IMR-90 (cell line): ENCODE measurements at regions not wholly inside any gene's neighbourhood (a gene's known extent, or its start where the extent isn't known, plus 50 kb on each side); places are given as distances from the start of the nearest gene placed in this dataset.

Experiments used
- ATAC-seq: fragments of 200-7000 bp; cut with Tn5 transposase; 2 replicates; pipeline ENCODE4 v1.9.1; 2020; ENCODE audit warnings: low read depth, mild to moderate bottlenecking, moderate library complexity
- BruUV-seq: library from RNA; stranded (reverse); fragments of 400-500 nt; replicated peaks from 2 replicates; lab custom pipeline; 2021; lab: Mats Ljungman, UMichigan
- CTCF ChIA-PET: fragments of 300-600 bp; formaldehyde crosslinking; extraction: SDS; loops from one replicate; lab custom pipeline; 2021; ENCODE audit warnings: antibody characterized with exemption; lab: Yijun Ruan, JAX
- POLR2A ChIA-PET: fragments of 300-600 bp; sonication (Branson Sonifier 250); formaldehyde crosslinking; loops from one replicate; lab custom pipeline; 2022; ENCODE audit warnings: antibody characterized with exemption; ENCODE audit not compliant: unreplicated experiment; lab: Charles Lee
- DNase-seq: peaks from one replicate; pipeline ENCODE4 v3.0.0; 2013
- H2AFZ ChIP-seq: replicated peaks from 2 replicates; pipeline ENCODE3; 2013; ENCODE audit warnings: low read length, mild to moderate bottlenecking; ENCODE audit not compliant: poor library complexity
- H2AK5ac ChIP-seq: 2 replicates; pipeline ENCODE4 v1.6.1; 2013; ENCODE audit warnings: low read depth, low read length, inconsistent platforms
- H2AK9ac ChIP-seq: replicated peaks from 2 replicates; pipeline ENCODE3; 2013; ENCODE audit warnings: mild to moderate bottlenecking, low read depth, low read length, moderate library complexity; ENCODE audit not compliant: poor library complexity
- H2BK120ac ChIP-seq: 2 replicates; pipeline ENCODE4 v1.6.1; 2013; ENCODE audit warnings: low read depth, low read length, inconsistent platforms
- H2BK15ac ChIP-seq: 3 replicates; pipeline ENCODE4 v1.6.1; 2013; ENCODE audit warnings: low read depth, low read length, inconsistent platforms
- H2BK20ac ChIP-seq: 2 replicates; pipeline ENCODE4 v1.6.1; 2013; ENCODE audit warnings: low read depth, mild to moderate bottlenecking, inconsistent platforms, low read length, moderate library complexity
- H2BK5ac ChIP-seq: 2 replicates; pipeline ENCODE4 v1.6.1; 2013; ENCODE audit warnings: mild to moderate bottlenecking, low read depth, low read length, inconsistent platforms; ENCODE audit not compliant: poor library complexity, severe bottlenecking
- H3K14ac ChIP-seq: replicated peaks from 2 replicates; pipeline ENCODE4 v1.6.1; 2013; ENCODE audit warnings: low read depth, low read length, inconsistent platforms
- H3K18ac ChIP-seq: 2 replicates; pipeline ENCODE4 v1.6.1; 2013; ENCODE audit warnings: low read depth, low read length, control low read depth
- H3K23ac ChIP-seq: 2 replicates; pipeline ENCODE4 v1.6.1; 2013; ENCODE audit warnings: low read depth, low read length, inconsistent platforms
- H3K27ac ChIP-seq: 2 replicates; pipeline ENCODE4 v1.5.1; 2013; ENCODE audit warnings: mild to moderate bottlenecking, control low read depth, low read length; ENCODE audit not compliant: insufficient read depth
- H3K27me3 ChIP-seq: 2 replicates; pipeline ENCODE4 v1.6.1; 2013; ENCODE audit warnings: low read length; ENCODE audit not compliant: control insufficient read depth, insufficient read depth
- H3K36me3 ChIP-seq: 2 replicates; pipeline ENCODE4 v1.6.1; 2013; ENCODE audit warnings: low read length, mixed read lengths; ENCODE audit not compliant: control insufficient read depth, insufficient read depth
- H3K4ac ChIP-seq: 2 replicates; pipeline ENCODE4 v1.6.1; 2013; ENCODE audit warnings: low read depth, low read length, inconsistent platforms
- H3K4me1 ChIP-seq: 2 replicates; pipeline ENCODE4 v1.6.1; 2013; ENCODE audit warnings: low read length, mixed read lengths; ENCODE audit not compliant: control insufficient read depth, insufficient read depth
- H3K4me2 ChIP-seq: 2 replicates; pipeline ENCODE4 v1.6.1; 2013; ENCODE audit warnings: low read depth, mild to moderate bottlenecking, control low read depth, low read length, moderate library complexity
- H3K4me3 ChIP-seq: 2 replicates; pipeline ENCODE4 v1.5.1; 2013; ENCODE audit warnings: low read depth, mild to moderate bottlenecking, control low read depth, low read length, moderate library complexity; ENCODE audit not compliant: insufficient read depth
- H3K56ac ChIP-seq: 2 replicates; pipeline ENCODE4 v1.6.1; 2013; ENCODE audit warnings: low read length, inconsistent platforms; ENCODE audit not compliant: insufficient read depth; ENCODE audit errors: extremely low read depth
- H3K79me1 ChIP-seq, 2 experiments: 2 replicates each; pipeline ENCODE4 v1.6.1; 2013; ENCODE audit warnings: low read length in 2 of 2, inconsistent platforms in 1 of 2, low read depth in 1 of 2
- H3K9ac ChIP-seq: 2 replicates; pipeline ENCODE4 v1.6.1; 2013; ENCODE audit warnings: low read depth, low read length, control low read depth
- H3K9me1 ChIP-seq: 2 replicates; pipeline ENCODE4 v1.6.1; 2013; ENCODE audit warnings: low read length, inconsistent platforms; ENCODE audit not compliant: insufficient read depth
- H3K9me3 ChIP-seq: 2 replicates; pipeline ENCODE4 v1.6.1; 2013; ENCODE audit warnings: low read length; ENCODE audit not compliant: control insufficient read depth, insufficient read depth
- H4K20me1 ChIP-seq: 2 replicates; pipeline ENCODE4 v1.6.1; 2013; ENCODE audit warnings: low read length, inconsistent platforms; ENCODE audit not compliant: insufficient read depth
- H4K5ac ChIP-seq: 2 replicates; pipeline ENCODE4 v1.6.1; 2013; ENCODE audit warnings: mild to moderate bottlenecking, low read depth, low read length, control low read depth
- H4K8ac ChIP-seq, 2 experiments: 2 replicates each; pipeline ENCODE4 v1.6.1; 2013; ENCODE audit warnings: low read depth in 2 of 2, low read length in 2 of 2, control low read depth in 1 of 2, inconsistent platforms in 1 of 2
- H4K91ac ChIP-seq: 2 replicates; pipeline ENCODE4 v1.6.1; 2013; ENCODE audit warnings: low read depth, low read length, inconsistent platforms; ENCODE audit not compliant: insufficient read depth
- BHLHE40 ChIP-seq: fragments of 150-350 bp; IDR thresholded peaks from 2 replicates; pipeline ENCODE4 v1.6.1; 2016; ENCODE audit warnings: mild to moderate bottlenecking, low read depth, low read length
- CEBPB ChIP-seq: IDR thresholded peaks from 2 replicates; pipeline ENCODE4 v1.6.1; 2012; ENCODE audit warnings: low read depth, low read length, improper control_type of control experiment
- FOS ChIP-seq: fragments of 150-350 bp; IDR thresholded peaks from 2 replicates; pipeline ENCODE4 v1.6.1; 2016; ENCODE audit warnings: low read depth, low read length
- MAFK ChIP-seq: IDR thresholded peaks from 2 replicates; pipeline ENCODE4 v1.6.1; 2012; ENCODE audit warnings: low read depth, low read length, improper control_type of control experiment
- MAZ ChIP-seq: IDR thresholded peaks from 2 replicates; pipeline ENCODE4 v1.6.1; 2012; ENCODE audit warnings: low read depth, mild to moderate bottlenecking, low read length, improper control_type of control experiment, moderate library complexity, borderline replicate concordance
- NFE2L2 ChIP-seq: fragments of 150-350 bp; IDR thresholded peaks from 2 replicates; pipeline ENCODE4 v1.6.1; 2016; ENCODE audit warnings: low read depth, mild to moderate bottlenecking, low read length
- POLR2A ChIP-seq: IDR thresholded peaks from 2 replicates; pipeline ENCODE4 v1.6.1; 2012; ENCODE audit warnings: mild to moderate bottlenecking, low read depth, low read length
- RAD21 ChIP-seq: IDR thresholded peaks from 2 replicates; pipeline ENCODE4 v1.6.1; 2012; ENCODE audit warnings: low read length, improper control_type of control experiment
- SMC3 ChIP-seq: fragments of 150-350 bp; IDR thresholded peaks from 2 replicates; pipeline ENCODE4 v1.6.1; 2016; ENCODE audit warnings: low read depth, mild to moderate bottlenecking, antibody characterized with exemption, low read length, moderate library complexity
- WGBS, 2 experiments: methylation state at CpG; one replicate each; pipeline versions ENCODE4 v1.1.5 to v1.1.7; 2013; ENCODE audit warnings: missing lambda C conversion rate in 2 of 2; ENCODE audit not compliant: insufficient read length in 1 of 2; ENCODE audit errors: extremely low coverage in 2 of 2; 5-methylcytosine and 5-hydroxymethylcytosine counted together
- dilution Hi-C: fragments of 300-500 bp; cut with HindIII; formaldehyde crosslinking; loops from one replicate; pipeline ENCODE4 v1.14.3; 2018; ENCODE audit warnings: low sequenced_read_pairs; ENCODE audit not compliant: unreplicated experiment
- in situ Hi-C: fragments of 300-500 bp; cut with MboI; formaldehyde crosslinking; loops from 3 replicates; pipeline ENCODE4 v1.14.3; 2019; ENCODE audit warnings: low sequenced_read_pairs, inconsistent platforms, mixed read lengths
- intact Hi-C: fragments of 100-400 bp; cut with micrococcal nuclease; formaldehyde crosslinking; loops from 2 replicates; pipeline ENCODE4 v1.10.0; 2022
- TF ChIP-seq, protein P1 (sequence below): conservative IDR thresholded peaks from 2 replicates; pipeline ENCODE4 v1.5.1; 2012; ENCODE audit warnings: mild to moderate bottlenecking, low read depth, low read length, improper control_type of control experiment
- TF ChIP-seq, protein P2 (sequence below): fragments of 150-350 bp; IDR thresholded peaks from 2 replicates; pipeline ENCODE4 v1.6.1; 2016; ENCODE audit warnings: low read depth, mild to moderate bottlenecking, low read length, moderate library complexity, borderline replicate concordance
- TF ChIP-seq, protein P3 (sequence below): fragments of 150-350 bp; IDR thresholded peaks from 2 replicates; pipeline ENCODE4 v1.6.1; 2017; ENCODE audit warnings: mild to moderate bottlenecking, antibody characterized with exemption, low read length, low read depth

DNA sequence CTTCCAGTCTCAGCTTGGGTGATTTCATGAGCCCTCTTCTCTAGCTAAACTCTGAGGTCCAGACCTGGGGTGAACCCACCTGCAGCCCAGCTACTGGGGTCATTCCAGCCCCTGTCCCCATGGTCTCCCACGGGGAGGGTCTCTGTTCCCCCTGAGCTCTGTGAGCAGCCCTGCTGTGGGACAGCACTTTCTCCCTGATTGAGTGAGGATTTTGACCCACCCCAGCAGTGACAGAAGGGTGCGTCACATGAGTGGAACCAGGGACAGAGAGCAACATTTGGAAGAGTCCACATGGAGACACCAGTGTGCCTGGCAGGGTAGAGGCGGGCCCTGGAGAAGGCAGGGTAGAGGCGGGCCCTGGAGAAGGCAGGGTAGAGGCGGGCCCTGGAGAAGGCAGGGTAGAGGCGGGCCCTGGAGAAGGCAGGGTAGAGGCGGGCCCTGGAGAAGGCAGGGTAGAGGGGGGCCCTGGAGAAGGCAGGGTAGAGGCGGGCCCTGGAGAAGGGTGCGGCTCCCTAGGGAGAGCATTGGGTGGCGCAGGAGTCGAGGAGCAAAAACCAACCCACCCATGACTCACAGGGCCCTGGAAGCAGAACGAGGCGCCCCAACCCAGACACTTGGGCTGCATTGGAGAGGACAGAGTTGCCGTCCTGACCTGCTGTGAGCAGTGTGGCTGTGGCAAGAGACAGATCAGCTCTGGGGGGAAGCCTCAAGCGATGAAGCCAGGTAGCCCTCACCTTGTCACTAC, 227.7 kb upstream of the B3GAT1 start:
- Histone ChIP-seq H3K27ac (no peak overlapping the region), H3K18ac (no peak overlapping the region), H2AK9ac (no peak overlapping the region), H3K9me1 (no peaks in the 10 kb centered on the region), H3K4ac (no peak overlapping the region), H3K23ac (no peak overlapping the region), H3K9ac (no peak overlapping the region), H3K79me1 (no peaks in the 10 kb centered on the region), H2BK120ac (no peak overlapping the region), H3K4me3 (no peak overlapping the region), H3K9me3 (peaks cover 66% of the 10 kb centered on the region), H2BK15ac (no peak overlapping the region), H2AFZ (no peak overlapping the region), H3K56ac (no peak overlapping the region), H3K4me1 (no peaks in the 10 kb centered on the region), H3K27me3 (no peaks in the 10 kb centered on the region), H2AK5ac (no peak overlapping the region), H2BK5ac (no peak overlapping the region), H3K4me2 (no peak overlapping the region), H3K36me3 (no peaks in the 10 kb centered on the region), H4K20me1 (no peaks in the 10 kb centered on the region), H4K5ac (no peak overlapping the region), H4K91ac (no peak overlapping the region), H2BK20ac (no peak overlapping the region), H3K14ac (no peak overlapping the region), H4K8ac (no peak overlapping the region)
- ChIA-PET POLR2A (no interaction called here), CTCF (no interaction called here)
- DNase-seq = no peak
- in situ Hi-C loops = no loop called here
- WGBS, 2 experiments = 40% methylated on average over 3 of the region's 15 CpGs; no CpG with 5 or more reads in 1 of the 2 experiments
- dilution Hi-C loops = no loop called here
- ATAC-seq = no peak
- BruUV-seq = no TSS peak
- intact Hi-C loops = no loop called here
- TF ChIP-seq, protein P1, sequence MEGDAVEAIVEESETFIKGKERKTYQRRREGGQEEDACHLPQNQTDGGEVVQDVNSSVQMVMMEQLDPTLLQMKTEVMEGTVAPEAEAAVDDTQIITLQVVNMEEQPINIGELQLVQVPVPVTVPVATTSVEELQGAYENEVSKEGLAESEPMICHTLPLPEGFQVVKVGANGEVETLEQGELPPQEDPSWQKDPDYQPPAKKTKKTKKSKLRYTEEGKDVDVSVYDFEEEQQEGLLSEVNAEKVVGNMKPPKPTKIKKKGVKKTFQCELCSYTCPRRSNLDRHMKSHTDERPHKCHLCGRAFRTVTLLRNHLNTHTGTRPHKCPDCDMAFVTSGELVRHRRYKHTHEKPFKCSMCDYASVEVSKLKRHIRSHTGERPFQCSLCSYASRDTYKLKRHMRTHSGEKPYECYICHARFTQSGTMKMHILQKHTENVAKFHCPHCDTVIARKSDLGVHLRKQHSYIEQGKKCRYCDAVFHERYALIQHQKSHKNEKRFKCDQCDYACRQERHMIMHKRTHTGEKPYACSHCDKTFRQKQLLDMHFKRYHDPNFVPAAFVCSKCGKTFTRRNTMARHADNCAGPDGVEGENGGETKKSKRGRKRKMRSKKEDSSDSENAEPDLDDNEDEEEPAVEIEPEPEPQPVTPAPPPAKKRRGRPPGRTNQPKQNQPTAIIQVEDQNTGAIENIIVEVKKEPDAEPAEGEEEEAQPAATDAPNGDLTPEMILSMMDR = no peak
- TF ChIP-seq MAFK (no peak), FOS (no peak), CEBPB (no peak), SMC3 (no peak), BHLHE40 (no peak), POLR2A (no peak), RAD21 (no peak), MAZ (no peak), NFE2L2 (no peak)
- TF ChIP-seq, protein P2, sequence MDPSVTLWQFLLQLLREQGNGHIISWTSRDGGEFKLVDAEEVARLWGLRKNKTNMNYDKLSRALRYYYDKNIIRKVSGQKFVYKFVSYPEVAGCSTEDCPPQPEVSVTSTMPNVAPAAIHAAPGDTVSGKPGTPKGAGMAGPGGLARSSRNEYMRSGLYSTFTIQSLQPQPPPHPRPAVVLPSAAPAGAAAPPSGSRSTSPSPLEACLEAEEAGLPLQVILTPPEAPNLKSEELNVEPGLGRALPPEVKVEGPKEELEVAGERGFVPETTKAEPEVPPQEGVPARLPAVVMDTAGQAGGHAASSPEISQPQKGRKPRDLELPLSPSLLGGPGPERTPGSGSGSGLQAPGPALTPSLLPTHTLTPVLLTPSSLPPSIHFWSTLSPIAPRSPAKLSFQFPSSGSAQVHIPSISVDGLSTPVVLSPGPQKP = no peak
- TF ChIP-seq, protein P3, sequence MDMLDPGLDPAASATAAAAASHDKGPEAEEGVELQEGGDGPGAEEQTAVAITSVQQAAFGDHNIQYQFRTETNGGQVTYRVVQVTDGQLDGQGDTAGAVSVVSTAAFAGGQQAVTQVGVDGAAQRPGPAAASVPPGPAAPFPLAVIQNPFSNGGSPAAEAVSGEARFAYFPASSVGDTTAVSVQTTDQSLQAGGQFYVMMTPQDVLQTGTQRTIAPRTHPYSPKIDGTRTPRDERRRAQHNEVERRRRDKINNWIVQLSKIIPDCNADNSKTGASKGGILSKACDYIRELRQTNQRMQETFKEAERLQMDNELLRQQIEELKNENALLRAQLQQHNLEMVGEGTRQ = no peak
